CD4-positive, alpha-beta T cell (primary cell): ENCODE measurements at regions not wholly inside any gene's neighbourhood (a gene's known extent, or its start where the extent isn't known, plus 50 kb on each side); places are given as distances from the start of the nearest gene placed in this dataset.
"Not testable (repeated sequence)": the region's sequence is repeated elsewhere in the genome, so short reads cannot be mapped to it uniquely, and the experiment has no call there.

Source experiments
- ATAC-seq: fragments of 200-7000 bp; cut with Tn5 transposase; one replicate; pipeline ENCODE4 v1.10.0; 2022; ENCODE audit warnings: mild to moderate bottlenecking; ENCODE audit not compliant: poor library complexity
- CTCF ChIA-PET: fragments of 350-600 bp; sonication (Branson Sonifier 250); formaldehyde crosslinking; loops from one replicate; lab custom pipeline; 2021; ENCODE audit warnings: antibody characterized with exemption, inconsistent platforms; lab: Charles Lee
- POLR2A ChIA-PET: fragments of 350-600 bp; sonication (Branson Sonifier 250); formaldehyde crosslinking; loops from one replicate; lab custom pipeline; 2021; ENCODE audit warnings: antibody characterized with exemption, inconsistent platforms; lab: Charles Lee
- DNase-seq, 14 experiments: peaks; one replicate each; pipeline ENCODE4 v3.0.0-alpha.2; 2013 to 2020; ENCODE audit warnings: mixed read lengths in 2 of 14
- H3K27ac ChIP-seq, 2 donors: one replicate each; pipeline versions ENCODE4 v1.5.1 to v1.7.0; 2013; ENCODE audit warnings: low read length in 2 of 2, low read depth in 1 of 2, mild to moderate bottlenecking in 1 of 2
- H3K27me3 ChIP-seq, 2 experiments: 1 replicate in 1 of 2; 2 replicates in 1 of 2; pipeline versions ENCODE4 v1.6.1 to v1.7.0; 2013; ENCODE audit warnings: low read length in 2 of 2, control low read depth in 1 of 2, mild to moderate bottlenecking in 1 of 2, moderate library complexity in 1 of 2; ENCODE audit not compliant: insufficient read depth in 2 of 2, control insufficient read depth in 1 of 2
- H3K36me3 ChIP-seq: one replicate; pipeline ENCODE4 v1.6.1; 2013; ENCODE audit warnings: low read length, control low read depth; ENCODE audit not compliant: insufficient read depth
- H3K4me1 ChIP-seq: one replicate; pipeline ENCODE4 v1.6.1; 2013; ENCODE audit warnings: low read length, control low read depth; ENCODE audit not compliant: insufficient read depth
- H3K4me3 ChIP-seq: one replicate; pipeline ENCODE4 v1.5.1; 2013; ENCODE audit warnings: mild to moderate bottlenecking, low read length, moderate library complexity
- H3K9me3 ChIP-seq, 2 experiments: 1 replicate in 1 of 2; 2 replicates in 1 of 2; pipeline versions ENCODE4 v1.6.1 to v1.7.0; 2013; ENCODE audit warnings: low read length in 2 of 2, mild to moderate bottlenecking in 2 of 2, control low read depth in 1 of 2, moderate library complexity in 1 of 2; ENCODE audit not compliant: control insufficient read depth in 1 of 2, insufficient read depth in 1 of 2
- H3K27ac Mint-ChIP-seq: one replicate; pipeline ENCODE4 v1.8.0; 2020; ENCODE audit warnings: mixed read lengths
- H3K27me3 Mint-ChIP-seq: one replicate; pipeline ENCODE4 v1.8.0; 2021; ENCODE audit warnings: mixed read lengths
- H3K36me3 Mint-ChIP-seq: one replicate; pipeline ENCODE4 v1.8.0; 2021; ENCODE audit warnings: low read depth, mixed read lengths
- H3K4me1 Mint-ChIP-seq: one replicate; pipeline ENCODE4 v1.8.0; 2021; ENCODE audit warnings: low read depth, mixed read lengths
- H3K4me3 Mint-ChIP-seq: one replicate; pipeline ENCODE4 v1.8.0; 2020; ENCODE audit warnings: mild to moderate bottlenecking, mixed read lengths
- H3K9me3 Mint-ChIP-seq: one replicate; pipeline ENCODE4 v1.8.0; 2020; ENCODE audit warnings: mixed read lengths
- CTCF ChIP-seq: fragments of 200-600 bp; IDR thresholded peaks from one replicate; pipeline ENCODE4 v1.8.0; 2022; ENCODE audit warnings: antibody characterized with exemption, mild to moderate bottlenecking
- intact Hi-C, 2 experiments: fragments of 100-400 bp; cut with DNase I in 1 of 2; cut with micrococcal nuclease in 1 of 2; formaldehyde crosslinking; loops; one replicate each; pipeline versions ENCODE4 v1.15.1 to v1.9.0; 2023 to 2025; cut with DNase I, micrococcal nuclease

DNA sequence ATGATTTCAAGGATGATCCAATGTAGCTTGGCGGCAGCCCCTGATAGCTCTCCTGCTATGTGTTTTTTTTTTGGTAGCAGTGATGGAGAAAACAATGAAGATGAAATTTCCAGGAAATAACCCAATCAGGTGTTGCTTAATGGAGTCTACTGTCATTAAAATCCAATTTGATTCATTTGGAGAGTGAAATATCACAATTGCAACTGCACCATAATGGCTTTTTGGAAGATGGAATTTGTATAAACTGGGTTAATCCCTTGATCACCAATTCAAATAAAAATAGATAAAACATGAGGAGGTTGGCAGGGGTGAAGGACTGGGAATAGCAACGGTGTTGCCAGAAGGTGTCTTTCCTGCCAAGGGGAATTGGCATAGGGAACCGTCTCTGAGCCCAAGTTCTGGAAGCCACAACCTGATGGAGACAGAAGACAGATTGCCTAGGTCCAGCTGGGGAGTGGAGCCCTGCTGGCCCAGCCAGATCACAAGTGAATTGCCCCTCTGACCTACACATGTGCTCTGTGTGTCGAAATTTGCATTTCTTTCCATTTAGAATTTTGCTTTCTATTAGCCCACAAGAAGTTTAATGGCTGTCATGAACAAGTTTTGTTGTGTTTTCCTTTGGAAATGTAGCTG, 170.3 kb upstream of the SPRED2 start:
- no peaks in the 10 kb centered on the region for H3K27me3 ChIP-seq
- TF ChIP-seq CTCF: no peak
- intact Hi-C loops: no loop called here
- DNase-seq (no peak), ATAC-seq (no peak)
- no peak overlapping the region for H3K4me3 ChIP-seq
- H3K36me3 ChIP-seq: no peaks in the 10 kb centered on the region
- Mint-ChIP-seq H3K4me3 (no peak overlapping the region), H3K36me3 (no peaks in the 10 kb centered on the region), H3K27me3 (no peaks in the 10 kb centered on the region), H3K9me3 (no peaks in the 10 kb centered on the region), H3K27ac (no peak overlapping the region), H3K4me1 (no peaks in the 10 kb centered on the region)
- POLR2A ChIA-PET: no interaction called here
- CTCF ChIA-PET: no interaction called here
- no peaks in the 10 kb centered on the region for H3K9me3 ChIP-seq
- H3K27ac ChIP-seq: no peak overlapping the region
- H3K4me1 ChIP-seq: no peaks in the 10 kb centered on the region

- H3K4me1 ChIP-seq, intact Hi-C loops, ATAC-seq, H3K4me3 ChIP-seq, H3K4me3 Mint-ChIP-seq, H3K27ac ChIP-seq, H3K27ac Mint-ChIP-seq, H3K9me3 ChIP-seq, H3K27me3 ChIP-seq, H3K27me3 Mint-ChIP-seq, CTCF ChIA-PET, H3K36me3 ChIP-seq, DNase-seq, H3K36me3 Mint-ChIP-seq, H3K9me3 Mint-ChIP-seq, H3K4me1 Mint-ChIP-seq, POLR2A ChIA-PET: not testable (repeated sequence)
These were observed 168.5 kb upstream of the SPRED2 start for GRCh38 chr2:65600871-65601270.

- H3K27me3 Mint-ChIP-seq: peaks cover 12% of the 10 kb centered on the region
- H3K36me3 Mint-ChIP-seq, H3K4me3 Mint-ChIP-seq, H3K36me3 ChIP-seq, H3K4me3 ChIP-seq, ATAC-seq, DNase-seq, H3K4me1 Mint-ChIP-seq, H3K4me1 ChIP-seq, H3K27ac Mint-ChIP-seq, H3K27ac ChIP-seq, H3K27me3 ChIP-seq, CTCF ChIA-PET, H3K9me3 ChIP-seq, H3K9me3 Mint-ChIP-seq, POLR2A ChIA-PET, intact Hi-C loops: not testable (repeated sequence)
These were observed 168.0 kb upstream of the SPRED2 start for GRCh38 chr2:65600351-65600750.

DNA sequence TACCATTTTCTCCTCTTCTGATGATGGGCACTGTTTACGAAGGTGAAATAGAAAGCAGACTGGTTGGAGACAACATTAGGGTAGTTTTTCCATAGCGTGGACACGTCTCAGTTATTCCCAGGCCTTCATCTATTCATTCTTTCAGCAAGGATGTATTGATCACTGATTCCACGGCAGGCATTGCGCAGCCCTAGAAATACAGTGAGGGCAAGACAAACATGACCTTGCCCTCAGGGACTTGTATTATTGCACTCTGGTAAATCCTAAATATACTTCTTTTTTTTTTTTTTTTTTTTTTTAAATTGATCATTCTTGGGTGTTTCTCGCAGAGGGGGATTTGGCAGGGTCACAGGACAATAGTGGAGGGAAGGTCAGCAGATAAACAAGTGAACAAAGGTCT, 167.3 kb upstream of the SPRED2 start:
- ATAC-seq (no peak), DNase-seq (no peak)
- Mint-ChIP-seq H3K9me3 (no peaks in the 10 kb centered on the region), H3K4me3 (no peak overlapping the region), H3K27ac (no peak overlapping the region), H3K4me1 (no peaks in the 10 kb centered on the region), H3K27me3 (peaks cover 12% of the 10 kb centered on the region), H3K36me3 (no peaks in the 10 kb centered on the region)
- peaks cover 2 to 5% of the 10 kb centered on the region in 2 experiments for H3K9me3 ChIP-seq
- no peak for TF ChIP-seq CTCF
- intact Hi-C loops: no loop called here
- no peaks in the 10 kb centered on the region for H3K36me3 ChIP-seq
- no peaks in the 10 kb centered on the region for H3K4me1 ChIP-seq
- H3K27me3 ChIP-seq: peaks cover 0 to 4% of the 10 kb centered on the region in 2 experiments
- CTCF ChIA-PET: no interaction called here
- no peak overlapping the region for H3K27ac ChIP-seq
- H3K4me3 ChIP-seq: no peak overlapping the region
- POLR2A ChIA-PET: no interaction called here
